GM19452 (cell line): ENCODE measurements at regions not wholly inside any gene's neighbourhood (a gene's known extent, or its start where the extent isn't known, plus 50 kb on each side); places are given as distances from the start of the nearest gene placed in this dataset.
"Not testable (repeated sequence)": the region's sequence is repeated elsewhere in the genome, so short reads cannot be mapped to it uniquely, and the experiment has no call there.

Source experiments
- ATAC-seq: cut with Tn5 transposase; IDR thresholded peaks from one replicate; pipeline ENCODE4 v1.9.1; 2021; ENCODE audit not compliant: unreplicated experiment

GRCh38 chr6:100228834-100229441, 234.9 kb upstream of the MCHR2 start:
- ATAC-seq = peak; percentile 99

- peak; percentile 1 for ATAC-seq
Observed at GRCh38 chr6:100228437-100228833, 234.4 kb upstream of the MCHR2 start.

GRCh38 chr6:100226811-100227210, 232.8 kb upstream of the MCHR2 start:
- no peak for ATAC-seq

- not testable (repeated sequence) for ATAC-seq
Observed at GRCh38 chr6:100223952-100224351, 229.9 kb upstream of the MCHR2 start.

GRCh38 chr6:100220543-100220942, 226.5 kb upstream of the MCHR2 start:
- no peak for ATAC-seq

GRCh38 chr6:100217225-100218012, 223.4 kb upstream of the MCHR2 start:
- no peak for ATAC-seq

- no peak for ATAC-seq
Observed at GRCh38 chr6:100216760-100217159, 222.7 kb upstream of the MCHR2 start.

GRCh38 chr6:100212131-100212530, 218.1 kb upstream of the MCHR2 start:
- ATAC-seq = no peak

GRCh38 chr6:100210137-100211117, 216.4 kb upstream of the MCHR2 start:
- ATAC-seq = no peak

GRCh38 chr6:100209323-100210136, 215.5 kb upstream of the MCHR2 start:
- ATAC-seq = no peak

GRCh38 chr6:100203400-100203799, 209.4 kb upstream of the MCHR2 start:
- ATAC-seq = no peak

GRCh38 chr6:100202417-100203194, 208.6 kb upstream of the MCHR2 start:
- ATAC-seq = no peak

GRCh38 chr6:100196214-100196982, 202.4 kb upstream of the MCHR2 start:
- not testable (repeated sequence) for ATAC-seq

- not testable (repeated sequence) for ATAC-seq
Observed at GRCh38 chr6:100195244-100195643, 201.2 kb upstream of the MCHR2 start.

- no peak for ATAC-seq
Observed at GRCh38 chr6:100194535-100194934, 200.5 kb upstream of the MCHR2 start.

GRCh38 chr6:100188754-100189153, 194.7 kb upstream of the MCHR2 start:
- no peak for ATAC-seq

- ATAC-seq = no peak
Observed at GRCh38 chr6:100186552-100186951, 192.5 kb upstream of the MCHR2 start.

- peak; percentile 82 for ATAC-seq
Observed at GRCh38 chr6:100185615-100186014, 191.6 kb upstream of the MCHR2 start.

- ATAC-seq = no peak
Observed at GRCh38 chr6:100184473-100184872, 190.4 kb upstream of the MCHR2 start.
